ENCODE measurements at regions not wholly inside any gene's neighbourhood (a gene's known extent, or its start where the extent isn't known, plus 50 kb on each side); places are given as distances from the start of the nearest gene placed in this dataset.
"Not testable (repeated sequence)": the region's sequence is repeated elsewhere in the genome, so short reads cannot be mapped to it uniquely, and the experiment has no call there.

- DNase-seq, result no peak
Observed at GRCh38 chr10:21363092-21363730, 162.3 kb downstream of the SKIDA1 start.

DNA sequence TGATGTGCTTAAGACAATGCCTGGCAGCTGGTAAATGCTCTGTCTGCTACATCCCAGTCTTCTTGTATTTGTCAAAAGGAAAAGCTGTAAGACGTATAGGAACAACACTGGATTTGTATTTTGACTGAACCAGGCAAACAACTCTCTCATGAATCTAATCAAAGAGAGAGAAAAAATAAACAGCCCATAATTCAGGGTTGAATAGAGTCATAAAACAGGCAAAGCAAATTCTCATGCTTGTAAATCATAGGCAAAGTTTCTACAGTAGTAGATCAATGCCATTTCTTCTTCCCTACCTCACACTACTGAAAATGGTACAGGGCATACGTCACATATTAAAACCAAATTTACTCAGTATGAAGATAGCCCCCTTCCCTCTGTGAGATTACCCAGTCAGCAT lies 166.3 kb downstream of the SKIDA1 start:
- no peak for DNase-seq

- no peak for DNase-seq
Observed at GRCh38 chr10:21355591-21356011, 169.9 kb downstream of the SKIDA1 start.

DNA sequence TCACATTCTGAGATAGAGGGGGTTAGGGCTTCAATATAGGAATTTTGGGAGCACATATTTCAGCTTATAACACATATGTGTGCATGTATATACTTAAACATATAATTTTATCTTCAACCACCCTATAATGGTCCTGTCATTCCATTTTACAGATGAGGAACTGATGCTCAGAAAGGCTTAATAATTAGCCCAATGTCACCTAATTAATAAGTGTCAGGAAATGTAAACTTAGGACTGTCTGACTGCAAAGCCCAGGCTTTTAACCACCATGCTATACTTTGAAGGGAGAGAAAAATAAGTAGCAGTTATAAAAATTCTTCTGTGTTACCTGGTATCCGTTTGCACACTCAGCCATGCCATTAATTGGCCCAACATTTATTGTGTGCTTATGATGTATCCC lies 172.6 kb downstream of the SKIDA1 start:
- DNase-seq, result no peak

DNA sequence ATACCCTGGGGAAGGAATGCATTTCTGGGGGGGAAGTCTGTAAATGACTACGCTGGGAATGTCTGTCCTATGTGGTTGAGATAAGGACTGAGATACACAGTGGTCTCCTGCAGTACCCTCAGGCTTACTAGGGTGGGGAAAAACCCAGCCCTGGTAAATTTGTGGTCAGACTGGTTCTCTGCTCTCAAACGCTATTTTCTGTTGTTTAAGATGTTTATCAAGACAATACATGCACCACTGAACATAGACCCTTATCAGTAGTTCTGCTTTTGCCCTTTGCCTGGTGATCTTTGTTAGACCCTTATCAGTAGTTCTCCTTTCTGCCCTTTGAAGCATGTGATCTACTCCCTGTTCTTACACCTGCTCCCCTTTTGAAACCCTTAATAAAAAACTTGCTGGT lies 173.9 kb downstream of the SKIDA1 start:
- DNase-seq, result not testable (repeated sequence)

GRCh38 chr10:21349912-21350286 lies 175.6 kb downstream of the SKIDA1 start:
- no peak for DNase-seq

- no peak for DNase-seq
Observed at GRCh38 chr10:21347785-21348170, 177.7 kb downstream of the SKIDA1 start.

DNA sequence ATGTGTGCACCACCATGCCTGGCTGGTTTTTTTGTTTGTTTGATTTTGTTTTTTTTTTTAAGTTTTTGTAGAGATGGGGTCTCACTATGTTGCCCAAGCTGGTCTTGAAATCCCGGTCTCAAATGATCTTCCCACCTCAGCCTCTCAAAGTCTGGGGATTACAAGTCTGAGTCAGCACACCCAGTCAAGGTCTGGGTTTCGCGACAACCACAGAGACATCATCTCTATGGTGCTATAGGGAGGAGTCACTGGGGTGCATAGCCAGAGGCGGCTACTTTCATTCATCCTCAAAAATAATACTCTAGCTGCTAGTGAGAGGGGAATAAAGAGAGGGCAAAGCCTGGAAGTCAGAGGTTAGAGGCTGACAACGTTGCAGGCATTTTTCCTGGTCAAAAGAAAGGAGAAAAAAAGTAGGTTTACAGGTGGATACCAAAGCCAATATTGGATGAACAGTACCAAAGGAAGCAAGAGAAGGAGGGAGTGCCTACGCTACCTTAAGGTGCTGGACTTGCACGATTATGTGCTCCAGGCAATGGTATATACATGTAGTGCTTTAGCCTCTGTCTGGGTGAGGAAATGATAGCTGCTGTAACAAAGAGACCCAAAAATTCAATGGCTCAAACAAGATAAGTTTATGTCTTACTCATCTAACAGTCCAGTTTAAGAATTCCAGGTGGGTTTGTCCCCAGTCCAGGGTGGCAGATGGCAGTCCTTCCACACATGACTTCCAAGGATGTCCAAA lies 178.3 kb downstream of the SKIDA1 start:
- DNase-seq, result no peak

- no peak for DNase-seq
Observed at GRCh38 chr10:21343087-21343486, 182.4 kb downstream of the SKIDA1 start.

GRCh38 chr10:21342499-21342898 lies 183.0 kb downstream of the SKIDA1 start:
- not testable (repeated sequence) for DNase-seq

GRCh38 chr10:21340331-21340730 lies 185.2 kb downstream of the SKIDA1 start:
- DNase-seq, result no peak

DNA sequence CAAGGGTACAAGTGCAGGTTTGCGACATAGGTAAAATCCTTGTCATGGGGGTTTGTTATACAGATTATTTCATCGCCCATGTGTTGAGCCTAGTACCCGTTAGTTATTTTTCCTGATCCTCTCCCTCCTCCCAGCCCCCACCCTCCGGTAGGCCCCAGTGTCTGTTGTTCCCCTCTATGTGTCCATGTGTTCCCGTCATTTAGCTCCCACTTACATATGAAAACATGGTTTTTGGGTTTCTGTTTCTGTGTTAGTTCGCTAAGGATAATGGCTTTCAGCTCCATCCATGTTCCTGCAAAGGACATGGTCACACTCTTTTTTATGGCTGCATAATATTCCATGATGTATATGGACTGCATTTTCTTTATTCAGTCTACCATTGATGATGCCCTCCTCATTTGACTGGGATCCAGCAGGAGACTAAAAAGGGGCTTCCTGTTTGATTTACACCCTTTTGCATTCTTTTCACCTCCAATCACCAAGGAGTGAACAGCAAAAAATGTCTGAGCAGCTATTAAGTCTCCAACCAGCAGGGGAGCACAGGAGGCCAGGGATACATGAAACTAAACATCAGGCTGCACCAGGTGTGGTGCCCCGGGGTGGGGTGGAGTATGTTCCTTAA lies 188.2 kb downstream of the SKIDA1 start:
- no peak for DNase-seq

- no peak for DNase-seq
Observed at GRCh38 chr10:21336476-21337170, 188.9 kb downstream of the SKIDA1 start.

DNA sequence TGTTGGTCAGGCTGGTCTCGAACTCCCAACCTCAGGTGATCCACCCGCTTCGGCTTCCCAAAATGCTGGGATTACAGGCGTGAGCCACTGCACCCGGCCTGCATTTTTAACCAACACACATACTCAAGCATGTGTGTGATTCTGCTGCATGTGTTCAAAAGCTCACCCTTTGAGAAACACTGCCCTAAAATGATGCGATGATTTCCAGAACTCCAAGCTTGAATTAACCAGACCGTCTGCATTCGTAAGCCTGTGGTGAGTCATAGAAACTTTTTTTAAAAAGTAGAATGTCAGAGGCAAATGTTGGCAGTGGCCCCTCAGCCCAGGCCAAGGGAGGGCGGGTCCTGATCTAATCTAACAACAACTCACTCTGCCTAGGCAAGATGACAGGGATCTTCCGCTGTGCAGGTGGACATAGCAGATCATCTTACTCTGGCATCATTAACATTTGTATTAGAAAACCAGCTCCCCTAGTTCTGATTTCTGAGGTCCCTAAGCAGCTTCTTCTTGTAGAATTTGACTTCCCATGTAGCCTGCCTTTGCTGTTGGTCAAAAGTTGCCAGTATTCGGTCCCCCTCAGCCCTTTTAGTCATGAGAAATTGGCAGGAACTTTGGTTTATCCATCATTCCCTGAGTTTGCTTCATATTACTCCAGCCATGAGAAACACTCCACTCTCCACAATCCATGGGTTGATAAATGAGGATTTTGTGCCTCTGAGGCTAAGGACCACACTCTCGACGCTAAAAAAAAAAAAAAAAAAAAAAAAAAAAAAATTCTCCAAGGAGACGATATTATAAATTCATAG lies 190.4 kb downstream of the SKIDA1 start:
- DNase-seq, result no peak

- no peak for DNase-seq
Observed at GRCh38 chr10:21330628-21331020, 194.9 kb downstream of the SKIDA1 start.

DNA sequence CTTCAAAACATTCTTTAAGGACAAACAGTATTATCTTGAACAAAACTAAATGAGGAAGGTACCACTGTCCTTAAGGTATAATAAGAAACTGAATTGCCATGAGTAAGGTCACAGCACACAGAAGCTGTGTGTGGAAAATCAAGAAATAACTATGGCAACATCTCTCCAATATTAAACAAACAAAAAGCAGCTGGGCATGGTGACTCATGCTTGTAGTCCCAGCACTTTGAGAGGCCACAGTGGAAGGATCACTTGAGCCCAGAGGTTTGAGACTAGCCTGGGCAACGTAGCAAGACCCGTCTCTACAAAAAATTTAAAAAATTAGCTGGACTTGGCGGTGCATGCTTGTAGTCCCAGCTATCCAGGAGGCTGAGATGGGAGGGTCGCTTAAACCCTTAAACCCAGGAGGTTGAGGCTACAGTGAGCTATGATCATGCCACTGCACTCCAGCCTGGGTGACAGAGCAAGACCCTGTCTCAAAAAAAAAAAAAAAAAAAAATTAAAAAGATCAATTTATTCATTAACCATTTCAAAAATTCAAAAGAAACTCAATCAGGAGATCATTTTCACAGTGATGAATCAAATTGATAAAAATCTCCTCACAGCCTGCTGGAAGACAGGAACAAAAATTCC lies 195.4 kb downstream of the SKIDA1 start:
- no peak for DNase-seq

GRCh38 chr10:21327289-21327993 lies 198.0 kb downstream of the SKIDA1 start:
- no peak for DNase-seq

GRCh38 chr10:21326594-21327288 lies 198.7 kb downstream of the SKIDA1 start:
- no peak for DNase-seq

GRCh38 chr10:21318540-21319167 lies 206.8 kb downstream of the SKIDA1 start:
- DNase-seq, result no peak

- DNase-seq, result no peak
Observed at GRCh38 chr10:21317902-21318301, 207.6 kb downstream of the SKIDA1 start.
